Prostate gland (tissue), 2 donors: ENCODE measurements at regions not wholly inside any gene's neighbourhood (a gene's known extent, or its start where the extent isn't known, plus 50 kb on each side); places are given as distances from the start of the nearest gene placed in this dataset.

Source experiments
- POLR2A ChIP-seq: fragments of 450-650 bp; IDR thresholded peaks from one replicate; pipeline ENCODE4 v1.6.1; 2016; ENCODE audit warnings: antibody characterized with exemption, mild to moderate bottlenecking
- POLR2AphosphoS5 ChIP-seq: sonication (generic); formaldehyde crosslinking; IDR thresholded peaks from one replicate; pipeline ENCODE4 v1.6.1; 2017; ENCODE audit warnings: antibody characterized with exemption
- TF ChIP-seq, protein P1 (sequence below), 4 experiments: fragments of 200-600 bp in 2 of 4; fragments of 450-650 bp in 2 of 4; sonication (generic) in 2 of 4; IDR thresholded peaks; 1 replicate in 3 of 4; 2 replicates in 1 of 4; pipeline ENCODE4 v1.5.1; 2016 to 2019; ENCODE audit warnings: antibody characterized with exemption in 4 of 4, mild to moderate bottlenecking in 2 of 4, moderate library complexity in 2 of 4

DNA sequence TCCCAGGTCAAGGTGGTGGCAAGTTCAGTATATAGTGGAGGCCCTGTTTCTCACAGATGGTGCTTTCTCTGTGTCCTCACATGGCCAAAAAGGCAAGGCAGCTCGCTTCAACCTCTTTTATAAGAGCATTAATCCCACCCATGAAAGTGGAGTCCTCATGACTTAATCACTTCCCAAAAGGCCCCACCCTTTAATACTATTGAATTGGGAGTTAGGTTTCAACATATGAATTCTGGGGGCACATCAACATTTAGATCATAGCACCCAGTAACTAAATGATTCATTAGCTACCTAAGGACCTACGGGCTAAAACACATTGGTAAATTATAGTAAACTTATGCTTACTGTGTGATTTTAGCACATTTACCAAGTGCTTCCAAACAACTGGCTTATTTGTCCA is 317.9 kb downstream of the LTN1 start:
- TF ChIP-seq POLR2AphosphoS5 (no peak), POLR2A (no peak)
- TF ChIP-seq, protein P1, sequence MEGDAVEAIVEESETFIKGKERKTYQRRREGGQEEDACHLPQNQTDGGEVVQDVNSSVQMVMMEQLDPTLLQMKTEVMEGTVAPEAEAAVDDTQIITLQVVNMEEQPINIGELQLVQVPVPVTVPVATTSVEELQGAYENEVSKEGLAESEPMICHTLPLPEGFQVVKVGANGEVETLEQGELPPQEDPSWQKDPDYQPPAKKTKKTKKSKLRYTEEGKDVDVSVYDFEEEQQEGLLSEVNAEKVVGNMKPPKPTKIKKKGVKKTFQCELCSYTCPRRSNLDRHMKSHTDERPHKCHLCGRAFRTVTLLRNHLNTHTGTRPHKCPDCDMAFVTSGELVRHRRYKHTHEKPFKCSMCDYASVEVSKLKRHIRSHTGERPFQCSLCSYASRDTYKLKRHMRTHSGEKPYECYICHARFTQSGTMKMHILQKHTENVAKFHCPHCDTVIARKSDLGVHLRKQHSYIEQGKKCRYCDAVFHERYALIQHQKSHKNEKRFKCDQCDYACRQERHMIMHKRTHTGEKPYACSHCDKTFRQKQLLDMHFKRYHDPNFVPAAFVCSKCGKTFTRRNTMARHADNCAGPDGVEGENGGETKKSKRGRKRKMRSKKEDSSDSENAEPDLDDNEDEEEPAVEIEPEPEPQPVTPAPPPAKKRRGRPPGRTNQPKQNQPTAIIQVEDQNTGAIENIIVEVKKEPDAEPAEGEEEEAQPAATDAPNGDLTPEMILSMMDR (IDR thresholded peaks at IDR 0.05), result no peak
